ENCODE measurements at regions not wholly inside any gene's neighbourhood (a gene's known extent, or its start where the extent isn't known, plus 50 kb on each side); places are given as distances from the start of the nearest gene placed in this dataset.
A peak's percentile ranks its signal among the peaks of the same experiment; 100 is the strongest.

GRCh38 chr3:20822251-20822650, 636.2 kb upstream of the SGO1 start:
- no peak for TF ChIP-seq CTCF (IDR thresholded peaks at IDR 0.05; ENCODE audit: poor library complexity, severe bottlenecking)
- peak; percentile 30 for TF ChIP-seq REST (IDR thresholded peaks at IDR 0.05; ENCODE audit: borderline replicate concordance)
- peak; percentile 95 for TF ChIP-seq EP300 (conservative IDR thresholded peaks at IDR 0.05; ENCODE audit: poor library complexity, severe bottlenecking)
- TF ChIP-seq POLR2AphosphoS5 (IDR thresholded peaks at IDR 0.05) = peak; percentile 61
- no peak for TF ChIP-seq EZH2 (IDR thresholded peaks at IDR 0.05; ENCODE audit: borderline replicate concordance, insufficient read depth, low read length, poor library complexity, severe bottlenecking)
- TF ChIP-seq SMC3 (conservative IDR thresholded peaks at IDR 0.05; ENCODE audit: poor library complexity) = no peak
- TF ChIP-seq MXI1 (conservative IDR thresholded peaks at IDR 0.05; ENCODE audit: poor library complexity, severe bottlenecking) = no peak
- TF ChIP-seq RAD21 (conservative IDR thresholded peaks at IDR 0.05) = peak; percentile 23
- TF ChIP-seq TAF1 (IDR thresholded peaks at IDR 0.05; ENCODE audit: low read depth) = no peak

Measured in neural cell (in vitro differentiated cells).